H9 (cell line): ENCODE measurements at regions not wholly inside any gene's neighbourhood (a gene's known extent, or its start where the extent isn't known, plus 50 kb on each side); places are given as distances from the start of the nearest gene placed in this dataset.

ENCODE experiments used
- DNase-seq: peaks from one replicate; pipeline ENCODE4 v3.0.0-alpha.2; 2017
- H2AFZ ChIP-seq: one replicate; pipeline ENCODE4 v1.6.1; 2013; ENCODE audit warnings: mild to moderate bottlenecking, low read length, control low read depth, moderate library complexity
- H2AK5ac ChIP-seq: 2 replicates; pipeline ENCODE4 v1.6.1; 2013; ENCODE audit warnings: low read length, control low read depth, mixed read lengths; ENCODE audit not compliant: insufficient read length
- H2BK120ac ChIP-seq: one replicate; pipeline ENCODE4 v1.6.1; 2013; ENCODE audit warnings: low read depth, mild to moderate bottlenecking, low read length, control low read depth, inconsistent platforms; ENCODE audit not compliant: poor library complexity, severe bottlenecking
- H2BK12ac ChIP-seq: 2 replicates; pipeline ENCODE4 v1.6.1; 2013; ENCODE audit warnings: low read length, control low read depth, mixed read lengths, low read depth; ENCODE audit not compliant: insufficient read length
- H2BK15ac ChIP-seq: 2 replicates; pipeline ENCODE4 v1.6.1; 2013; ENCODE audit warnings: low read depth, low read length, control low read depth
- H2BK20ac ChIP-seq: one replicate; pipeline ENCODE4 v1.6.1; 2013; ENCODE audit warnings: low read depth, mild to moderate bottlenecking, low read length, control low read depth, inconsistent platforms; ENCODE audit not compliant: poor library complexity, severe bottlenecking
- H2BK5ac ChIP-seq: 2 replicates; pipeline ENCODE4 v1.6.1; 2013; ENCODE audit warnings: low read length, control low read depth, mixed read lengths; ENCODE audit not compliant: insufficient read length
- H3K14ac ChIP-seq: 2 replicates; pipeline ENCODE4 v1.6.1; 2013; ENCODE audit warnings: low read length, control low read depth; ENCODE audit not compliant: insufficient read depth
- H3K18ac ChIP-seq: 2 replicates; pipeline ENCODE4 v1.6.1; 2013; ENCODE audit warnings: low read depth, mild to moderate bottlenecking, mixed read lengths, low read length, control low read depth; ENCODE audit not compliant: insufficient read length
- H3K23ac ChIP-seq: 2 replicates; pipeline ENCODE4 v1.6.1; 2013; ENCODE audit warnings: low read length, control low read depth, mixed read lengths, low read depth; ENCODE audit not compliant: insufficient read length
- H3K23me2 ChIP-seq: 2 replicates; pipeline ENCODE4 v1.6.1; 2013; ENCODE audit warnings: low read depth, mild to moderate bottlenecking, mixed read lengths, low read length, control low read depth; ENCODE audit not compliant: insufficient read length, poor library complexity, severe bottlenecking
- H3K27ac ChIP-seq: 2 replicates; pipeline ENCODE4 v1.5.1; 2013; ENCODE audit warnings: low read length, control low read depth, mixed read lengths, low read depth; ENCODE audit not compliant: insufficient read length
- H3K27me3 ChIP-seq: 2 replicates; pipeline ENCODE4 v1.6.1; 2013; ENCODE audit warnings: low read length, control low read depth, inconsistent platforms; ENCODE audit not compliant: insufficient read depth
- H3K4ac ChIP-seq: 2 replicates; pipeline ENCODE4 v1.6.1; 2013; ENCODE audit warnings: low read depth, mild to moderate bottlenecking, control low read depth, inconsistent platforms, low read length, moderate library complexity
- H3K4me1 ChIP-seq: 2 replicates; pipeline ENCODE4 v1.6.1; 2013; ENCODE audit warnings: low read length, control low read depth, inconsistent platforms; ENCODE audit not compliant: insufficient read depth
- H3K4me2 ChIP-seq: 2 replicates; pipeline ENCODE4 v1.6.1; 2013; ENCODE audit warnings: low read length, control low read depth, mixed read lengths; ENCODE audit not compliant: insufficient read length, insufficient read depth
- H3K56ac ChIP-seq: 2 replicates; pipeline ENCODE4 v1.6.1; 2013; ENCODE audit warnings: low read depth, mild to moderate bottlenecking, mixed read lengths, low read length, control low read depth; ENCODE audit not compliant: insufficient read length
- H3K79me1 ChIP-seq: 2 replicates; pipeline ENCODE4 v1.6.1; 2013; ENCODE audit warnings: low read depth, mild to moderate bottlenecking, moderate library complexity, low read length, control low read depth, inconsistent platforms; ENCODE audit not compliant: insufficient read depth, poor library complexity, severe bottlenecking
- H3K79me2 ChIP-seq: 2 replicates; pipeline ENCODE4 v1.6.1; 2013; ENCODE audit warnings: low read length, control low read depth, inconsistent platforms; ENCODE audit not compliant: insufficient read depth
- H3K9ac ChIP-seq: 2 replicates; pipeline ENCODE4 v1.6.1; 2013; ENCODE audit warnings: low read length, control low read depth, mixed read lengths; ENCODE audit not compliant: insufficient read length; ENCODE audit errors: extremely low read depth
- H3K9me3 ChIP-seq: one replicate; pipeline ENCODE4 v1.6.1; 2013; ENCODE audit warnings: low read depth, low read length, inconsistent platforms; ENCODE audit not compliant: control insufficient read depth
- H3T11ph ChIP-seq: one replicate; pipeline ENCODE4 v1.6.1; 2013; ENCODE audit warnings: mild to moderate bottlenecking, low read length, control low read depth, inconsistent platforms
- H4K20me1 ChIP-seq: one replicate; pipeline ENCODE4 v1.6.1; 2013; ENCODE audit not compliant: control insufficient read depth, insufficient read length, insufficient read depth
- H4K5ac ChIP-seq: 2 replicates; pipeline ENCODE4 v1.6.1; 2013; ENCODE audit warnings: low read depth, mild to moderate bottlenecking, mixed read lengths, low read length, control low read depth; ENCODE audit not compliant: insufficient read length
- H4K8ac ChIP-seq: replicated peaks from 2 replicates; pipeline ENCODE4 v1.6.1; 2013; ENCODE audit warnings: low read length, control low read depth, mixed read lengths, low read depth; ENCODE audit not compliant: insufficient read length
- H4K91ac ChIP-seq: 2 replicates; pipeline ENCODE4 v1.6.1; 2013; ENCODE audit warnings: low read depth, mild to moderate bottlenecking, moderate library complexity, mixed read lengths, low read length, control low read depth; ENCODE audit not compliant: insufficient read length
- H3K27ac Mint-ChIP-seq, 3 experiments: 2 replicates in 2 of 3; 3 replicates in 1 of 3; pipeline ENCODE4 v1.8.0; 2020 to 2021; ENCODE audit warnings: mixed read lengths in 3 of 3, mild to moderate bottlenecking in 1 of 3, moderate library complexity in 1 of 3
- H3K27me3 Mint-ChIP-seq: 2 replicates; pipeline ENCODE4 v1.8.0; 2021; ENCODE audit warnings: low read depth, mild to moderate bottlenecking, moderate library complexity, mixed read lengths
- H3K36me3 Mint-ChIP-seq, 3 experiments: 2 replicates in 2 of 3; 3 replicates in 1 of 3; pipeline ENCODE4 v1.8.0; 2020 to 2021; ENCODE audit warnings: low read depth in 3 of 3, mixed read lengths in 3 of 3; ENCODE audit not compliant: insufficient read depth in 1 of 3
- H3K4me1 Mint-ChIP-seq, 2 experiments: 2 replicates each; pipeline ENCODE4 v1.8.0; 2020; ENCODE audit warnings: mixed read lengths in 2 of 2
- H3K4me3 Mint-ChIP-seq, 2 experiments: 2 replicates in 1 of 2; 3 replicates in 1 of 2; pipeline ENCODE4 v1.8.0; 2020 to 2021; ENCODE audit warnings: mild to moderate bottlenecking in 2 of 2, mixed read lengths in 2 of 2, moderate library complexity in 1 of 2
- H3K9me3 Mint-ChIP-seq, 2 experiments: 2 replicates in 1 of 2; 3 replicates in 1 of 2; pipeline ENCODE4 v1.8.0; 2020; ENCODE audit warnings: mild to moderate bottlenecking in 2 of 2, mixed read lengths in 2 of 2, moderate library complexity in 1 of 2
- CTCF ChIP-seq: fragments of 200-600 bp; sonication (generic); conservative IDR thresholded peaks from 3 replicates; pipeline ENCODE4 v1.8.0; 2021; ENCODE audit warnings: antibody characterized with exemption, mild to moderate bottlenecking

DNA sequence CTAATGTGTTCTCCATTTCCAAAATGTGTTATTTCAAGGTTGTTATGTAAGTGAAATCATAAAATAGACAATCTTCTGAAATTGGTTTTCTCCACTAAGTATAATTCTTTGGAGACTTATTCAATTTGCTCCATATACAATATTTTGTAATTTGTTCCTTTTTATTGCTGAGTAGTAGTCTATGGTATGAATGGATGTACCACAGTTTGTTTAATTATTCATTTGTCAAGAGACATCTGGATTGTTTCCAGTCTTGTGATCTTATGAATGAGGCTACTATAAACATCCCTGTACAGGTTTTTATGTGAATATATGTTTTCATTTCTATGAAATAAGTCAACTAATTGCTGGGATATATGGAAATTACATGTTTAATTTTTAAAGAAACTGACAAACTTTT is 652.6 kb upstream of the PLXNA2 start:
- Mint-ChIP-seq H3K27me3 (no peaks in the 10 kb centered on the region), H3K4me1 (peaks cover 3 to 10% of the 10 kb centered on the region in 2 experiments), H3K27ac (no peak overlapping the region), H3K9me3 (peaks cover 0 to 3% of the 10 kb centered on the region in 2 experiments; a peak in 2 of 5 replicates), H3K4me3 (no peak overlapping the region), H3K36me3 (no peaks in the 10 kb centered on the region; a peak in 2 of 7 replicates)
- no peaks in the 10 kb centered on the region for H4K20me1 ChIP-seq
- no peak overlapping the region for H3K56ac ChIP-seq
- H2BK15ac ChIP-seq: no peak overlapping the region
- TF ChIP-seq CTCF: no peak
- H3K9ac ChIP-seq: no peak overlapping the region
- H2AK5ac ChIP-seq: no peak overlapping the region
- H3K79me2 ChIP-seq: no peaks in the 10 kb centered on the region
- H4K91ac ChIP-seq: no peak overlapping the region
- no peak overlapping the region for H2BK12ac ChIP-seq
- H2BK20ac ChIP-seq: no peak overlapping the region
- H3K4me2 ChIP-seq: no peak overlapping the region
- H3K4me1 ChIP-seq: no peaks in the 10 kb centered on the region
- no peak overlapping the region for H3K27ac ChIP-seq
- no peak overlapping the region for H3K14ac ChIP-seq
- no peak overlapping the region for H2BK5ac ChIP-seq
- no peak overlapping the region for H4K8ac ChIP-seq
- H3K4ac ChIP-seq: no peak overlapping the region
- no peaks in the 10 kb centered on the region for H3K9me3 ChIP-seq
- H2AFZ ChIP-seq: no peak overlapping the region
- H3K27me3 ChIP-seq: no peaks in the 10 kb centered on the region
- no peaks in the 10 kb centered on the region for H3K79me1 ChIP-seq
- DNase-seq: no peak
- no peaks in the 10 kb centered on the region for H3K23me2 ChIP-seq
- H3T11ph ChIP-seq: no peak overlapping the region
- H4K5ac ChIP-seq: no peak overlapping the region
- no peak overlapping the region for H3K18ac ChIP-seq
- H3K23ac ChIP-seq: no peak overlapping the region
- H2BK120ac ChIP-seq: no peak overlapping the region
